Testis (tissue), 2 donors: ENCODE measurements at regions not wholly inside any gene's neighbourhood (a gene's known extent, or its start where the extent isn't known, plus 50 kb on each side); places are given as distances from the start of the nearest gene placed in this dataset.

ENCODE experiments used
- POLR2A ChIP-seq: fragments of 450-650 bp; IDR thresholded peaks from one replicate; pipeline ENCODE4 v1.6.1; 2017; ENCODE audit warnings: antibody characterized with exemption, mild to moderate bottlenecking, moderate library complexity
- TF ChIP-seq, protein P1 (sequence below), 3 experiments: fragments of 450-650 bp in 2 of 3; fragments of 200-600 bp in 1 of 3; sonication (generic) in 1 of 3; IDR thresholded peaks; one replicate each; pipeline ENCODE4 v1.5.1; 2016 to 2019; ENCODE audit warnings: antibody characterized with exemption in 3 of 3, mild to moderate bottlenecking in 2 of 3, moderate library complexity in 1 of 3

DNA sequence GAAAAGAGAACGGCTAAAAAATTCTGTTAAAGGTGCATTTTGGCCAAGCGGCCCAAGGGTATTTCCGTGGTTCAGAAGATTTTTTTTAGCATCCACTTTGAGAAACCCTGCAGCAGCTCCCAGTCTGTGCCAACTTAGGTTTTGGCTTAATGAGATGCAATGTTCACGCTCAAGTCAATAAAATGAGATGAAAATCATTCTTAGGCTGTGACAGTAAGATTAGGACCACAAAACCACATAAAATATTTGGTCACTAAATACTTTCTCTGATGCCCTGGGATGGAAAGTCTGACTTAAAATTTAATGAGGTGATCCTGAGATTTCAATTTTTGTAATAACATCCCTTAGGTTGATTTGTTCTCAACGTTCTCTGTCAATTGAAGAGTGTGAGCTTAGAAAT is 74.2 kb upstream of the FHL2 start:
- TF ChIP-seq, protein P1, sequence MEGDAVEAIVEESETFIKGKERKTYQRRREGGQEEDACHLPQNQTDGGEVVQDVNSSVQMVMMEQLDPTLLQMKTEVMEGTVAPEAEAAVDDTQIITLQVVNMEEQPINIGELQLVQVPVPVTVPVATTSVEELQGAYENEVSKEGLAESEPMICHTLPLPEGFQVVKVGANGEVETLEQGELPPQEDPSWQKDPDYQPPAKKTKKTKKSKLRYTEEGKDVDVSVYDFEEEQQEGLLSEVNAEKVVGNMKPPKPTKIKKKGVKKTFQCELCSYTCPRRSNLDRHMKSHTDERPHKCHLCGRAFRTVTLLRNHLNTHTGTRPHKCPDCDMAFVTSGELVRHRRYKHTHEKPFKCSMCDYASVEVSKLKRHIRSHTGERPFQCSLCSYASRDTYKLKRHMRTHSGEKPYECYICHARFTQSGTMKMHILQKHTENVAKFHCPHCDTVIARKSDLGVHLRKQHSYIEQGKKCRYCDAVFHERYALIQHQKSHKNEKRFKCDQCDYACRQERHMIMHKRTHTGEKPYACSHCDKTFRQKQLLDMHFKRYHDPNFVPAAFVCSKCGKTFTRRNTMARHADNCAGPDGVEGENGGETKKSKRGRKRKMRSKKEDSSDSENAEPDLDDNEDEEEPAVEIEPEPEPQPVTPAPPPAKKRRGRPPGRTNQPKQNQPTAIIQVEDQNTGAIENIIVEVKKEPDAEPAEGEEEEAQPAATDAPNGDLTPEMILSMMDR (IDR thresholded peaks at IDR 0.05): no peak
- TF ChIP-seq POLR2A: no peak
